HUDEP-2 (cell line): ENCODE measurements at regions not wholly inside any gene's neighbourhood (a gene's known extent, or its start where the extent isn't known, plus 50 kb on each side); places are given as distances from the start of the nearest gene placed in this dataset.
"Not testable (repeated sequence)": the region's sequence is repeated elsewhere in the genome, so short reads cannot be mapped to it uniquely, and the experiment has no call there.

Experiments
- DNase-seq, 76 experiments: peaks; one replicate each; lab custom pipeline; 2025; ENCODE audit not compliant: unreplicated experiment in 76 of 76; lab: John Stamatoyannopoulos, UW

GRCh38 chr13:84831666-84832657, 949.7 kb upstream of the SLITRK1 start:
- no peak for DNase-seq

GRCh38 chr13:84823528-84823927, 941.3 kb upstream of the SLITRK1 start:
- DNase-seq: no peak

- no peak for DNase-seq
Observed at GRCh38 chr13:84821261-84821660, 939.0 kb upstream of the SLITRK1 start.

- no peak for DNase-seq
Observed at GRCh38 chr13:84816567-84817105, 934.4 kb upstream of the SLITRK1 start.

GRCh38 chr13:84812789-84813188, 930.5 kb upstream of the SLITRK1 start:
- no peak for DNase-seq

- DNase-seq: no peak
Observed at GRCh38 chr13:84812078-84812477, 929.8 kb upstream of the SLITRK1 start.

GRCh38 chr13:84810781-84811180, 928.5 kb upstream of the SLITRK1 start:
- no peak for DNase-seq

- DNase-seq: no peak
Observed at GRCh38 chr13:84802073-84802472, 919.8 kb upstream of the SLITRK1 start.

GRCh38 chr13:84784443-84785153, 902.3 kb upstream of the SLITRK1 start:
- no peak for DNase-seq

- DNase-seq: no peak
Observed at GRCh38 chr13:84777316-84777715, 895.0 kb upstream of the SLITRK1 start.

GRCh38 chr13:84776593-84776992, 894.3 kb upstream of the SLITRK1 start:
- no peak for DNase-seq

GRCh38 chr13:84775920-84776319, 893.6 kb upstream of the SLITRK1 start:
- DNase-seq: not testable (repeated sequence)

GRCh38 chr13:84774111-84774510, 891.8 kb upstream of the SLITRK1 start:
- no peak for DNase-seq

GRCh38 chr13:84760956-84761355, 878.7 kb upstream of the SLITRK1 start:
- DNase-seq: no peak

- no peak for DNase-seq
Observed at GRCh38 chr13:84749126-84749525, 866.9 kb upstream of the SLITRK1 start.

GRCh38 chr13:84745051-84745551, 862.8 kb upstream of the SLITRK1 start:
- no peak for DNase-seq

- no peak for DNase-seq
Observed at GRCh38 chr13:84744203-84744602, 861.9 kb upstream of the SLITRK1 start.

- DNase-seq: no peak
Observed at GRCh38 chr13:84741253-84741652, 859.0 kb upstream of the SLITRK1 start.

GRCh38 chr13:84739021-84739420, 856.7 kb upstream of the SLITRK1 start:
- DNase-seq: no peak

- no peak for DNase-seq
Observed at GRCh38 chr13:84737661-84738060, 855.4 kb upstream of the SLITRK1 start.

- DNase-seq: no peak
Observed at GRCh38 chr13:84730376-84730775, 848.1 kb upstream of the SLITRK1 start.
